Endothelial cell (in vitro differentiated cells): ENCODE measurements at regions not wholly inside any gene's neighbourhood (a gene's known extent, or its start where the extent isn't known, plus 50 kb on each side); places are given as distances from the start of the nearest gene placed in this dataset.
"Not testable (repeated sequence)": the region's sequence is repeated elsewhere in the genome, so short reads cannot be mapped to it uniquely, and the experiment has no call there.

ENCODE experiments used
- DNase-seq: peaks from one replicate; pipeline ENCODE4 v3.0.0; 2021; ENCODE audit warnings: low spot score
- H3K27ac Mint-ChIP-seq: one replicate; pipeline ENCODE4 v1.8.0; 2021; ENCODE audit warnings: mixed read lengths, inconsistent platforms; ENCODE audit not compliant: unreplicated experiment
- H3K27me3 Mint-ChIP-seq: one replicate; pipeline ENCODE4 v1.8.0; 2021; ENCODE audit warnings: mild to moderate bottlenecking, moderate library complexity, mixed read lengths, inconsistent platforms; ENCODE audit not compliant: unreplicated experiment
- H3K36me3 Mint-ChIP-seq: one replicate; pipeline ENCODE4 v1.8.0; 2021; ENCODE audit warnings: mild to moderate bottlenecking, low read depth, mixed read lengths, inconsistent platforms; ENCODE audit not compliant: unreplicated experiment
- H3K4me1 Mint-ChIP-seq: one replicate; pipeline ENCODE4 v1.8.0; 2021; ENCODE audit warnings: mild to moderate bottlenecking, mixed read lengths, inconsistent platforms; ENCODE audit not compliant: unreplicated experiment
- H3K4me3 Mint-ChIP-seq: one replicate; pipeline ENCODE4 v1.8.0; 2021; ENCODE audit warnings: mild to moderate bottlenecking, mixed read lengths, inconsistent platforms; ENCODE audit not compliant: unreplicated experiment
- H3K9me3 Mint-ChIP-seq: one replicate; pipeline ENCODE4 v1.8.0; 2021; ENCODE audit warnings: mixed read lengths, inconsistent platforms; ENCODE audit not compliant: unreplicated experiment
- CTCF ChIP-seq: fragments of 200-600 bp; sonication (generic); IDR thresholded peaks from one replicate; pipeline ENCODE4 v1.5.0; 2021; ENCODE audit warnings: antibody characterized with exemption; ENCODE audit not compliant: unreplicated experiment

GRCh38 chr6:80425089-80425823 is 318.8 kb downstream of the BCKDHB start:
- no peak overlapping the region for H3K4me3 Mint-ChIP-seq
- H3K36me3 Mint-ChIP-seq: peaks cover 21% of the 10 kb centered on the region
- H3K9me3 Mint-ChIP-seq: peaks cover 10% of the 10 kb centered on the region
- no peak for DNase-seq
- H3K4me1 Mint-ChIP-seq: no peaks in the 10 kb centered on the region
- no peak for TF ChIP-seq CTCF
- H3K27ac Mint-ChIP-seq: no peak overlapping the region
- no peaks in the 10 kb centered on the region for H3K27me3 Mint-ChIP-seq

- Mint-ChIP-seq H3K36me3 (no peaks in the 10 kb centered on the region), H3K27ac (no peak overlapping the region), H3K27me3 (no peaks in the 10 kb centered on the region), H3K9me3 (no peaks in the 10 kb centered on the region), H3K4me1 (no peaks in the 10 kb centered on the region), H3K4me3 (no peak overlapping the region)
- DNase-seq: no peak
- TF ChIP-seq CTCF: no peak
These were observed 305.0 kb downstream of the BCKDHB start for GRCh38 chr6:80411486-80411885.

- DNase-seq, H3K4me3 Mint-ChIP-seq, H3K9me3 Mint-ChIP-seq, H3K4me1 Mint-ChIP-seq, H3K27me3 Mint-ChIP-seq, H3K27ac Mint-ChIP-seq, H3K36me3 Mint-ChIP-seq: not testable (repeated sequence)
These were observed 301.5 kb downstream of the BCKDHB start for GRCh38 chr6:80407976-80408375.

- no peaks in the 10 kb centered on the region for H3K27me3 Mint-ChIP-seq
- no peaks in the 10 kb centered on the region for H3K4me1 Mint-ChIP-seq
- H3K27ac Mint-ChIP-seq: no peak overlapping the region
- no peak for DNase-seq
- no peaks in the 10 kb centered on the region for H3K9me3 Mint-ChIP-seq
- no peaks in the 10 kb centered on the region for H3K36me3 Mint-ChIP-seq
- no peak for TF ChIP-seq CTCF
- H3K4me3 Mint-ChIP-seq: no peak overlapping the region
These were observed 298.4 kb downstream of the BCKDHB start for GRCh38 chr6:80404889-80405288.

- H3K4me3 Mint-ChIP-seq: no peak overlapping the region
- H3K9me3 Mint-ChIP-seq: no peaks in the 10 kb centered on the region
- no peak for TF ChIP-seq CTCF
- no peaks in the 10 kb centered on the region for H3K27me3 Mint-ChIP-seq
- no peaks in the 10 kb centered on the region for H3K4me1 Mint-ChIP-seq
- no peak overlapping the region for H3K27ac Mint-ChIP-seq
- DNase-seq: no peak
- H3K36me3 Mint-ChIP-seq: no peaks in the 10 kb centered on the region
These were observed 296.9 kb downstream of the BCKDHB start for GRCh38 chr6:80403365-80403764.
